Fibroblast of lung (primary cell): ENCODE measurements at regions not wholly inside any gene's neighbourhood (a gene's known extent, or its start where the extent isn't known, plus 50 kb on each side); places are given as distances from the start of the nearest gene placed in this dataset.

Source experiments
- DNase-seq, 2 donors: peaks; one replicate each; pipeline versions ENCODE4 v3.0.0 to v3.0.0-alpha.2; 2010; ENCODE audit warnings: low read depth in 2 of 2
- H2AFZ ChIP-seq: 2 replicates; pipeline ENCODE4 v1.5.1; 2012; ENCODE audit warnings: low read length, control low read depth, inconsistent platforms
- H3K27ac ChIP-seq: 2 replicates; pipeline ENCODE4 v1.5.1; 2011; ENCODE audit warnings: low read length, control low read depth; ENCODE audit not compliant: insufficient read depth
- H3K27me3 ChIP-seq: 2 replicates; pipeline ENCODE4 v1.5.1; 2011; ENCODE audit warnings: mild to moderate bottlenecking, low read length; ENCODE audit not compliant: control insufficient read depth, insufficient read depth
- H3K36me3 ChIP-seq: 2 replicates; pipeline ENCODE4 v1.5.1; 2011; ENCODE audit warnings: low read length; ENCODE audit not compliant: control insufficient read depth, insufficient read depth
- H3K4me1 ChIP-seq: 2 replicates; pipeline ENCODE4 v1.5.1; 2011; ENCODE audit warnings: low read length; ENCODE audit not compliant: control insufficient read depth, insufficient read depth; ENCODE audit errors: extremely low read depth
- H3K4me2 ChIP-seq: 2 replicates; pipeline ENCODE4 v1.5.1; 2011; ENCODE audit warnings: low read length, control low read depth; ENCODE audit not compliant: insufficient read depth; ENCODE audit errors: extremely low read depth
- H3K4me3 ChIP-seq, 4 experiments: fragments of 200-600 bp in 1 of 4; sonication (generic) in 1 of 4; replicated peaks in 1 of 4; 2 replicates each; pipeline ENCODE4 v1.5.1; 2011 to 2016; ENCODE audit warnings: low read length in 4 of 4, low read depth in 3 of 4, mild to moderate bottlenecking in 3 of 4, control low read depth in 2 of 4, inconsistent platforms in 1 of 4, mixed read lengths in 1 of 4; ENCODE audit not compliant: insufficient read depth in 1 of 4; ENCODE audit errors: control extremely low read depth in 1 of 4
- H3K79me2 ChIP-seq: 2 replicates; pipeline ENCODE4 v1.5.1; 2012; ENCODE audit warnings: mild to moderate bottlenecking, low read length, inconsistent platforms; ENCODE audit not compliant: control insufficient read depth, insufficient read depth
- H3K9ac ChIP-seq: 2 replicates; pipeline ENCODE4 v1.5.1; 2011; ENCODE audit warnings: mild to moderate bottlenecking, low read length, control low read depth; ENCODE audit not compliant: insufficient read depth
- H3K9me3 ChIP-seq: 2 replicates; pipeline ENCODE4 v1.5.1; 2012; ENCODE audit warnings: low read depth, low read length; ENCODE audit not compliant: control insufficient read depth, insufficient read depth
- H4K20me1 ChIP-seq: 2 replicates; pipeline ENCODE4 v1.5.1; 2011; ENCODE audit warnings: low read length; ENCODE audit not compliant: control insufficient read depth, insufficient read depth; ENCODE audit errors: extremely low read depth
- CTCF ChIP-seq, 2 donors: IDR thresholded peaks in 1 of 2; conservative IDR thresholded peaks in 1 of 2; 1 replicate in 1 of 2; 2 replicates in 1 of 2; pipeline ENCODE4 v1.5.1; 2011 to 2012; ENCODE audit warnings: low read length in 2 of 2, control low read depth in 1 of 2, inconsistent platforms in 1 of 2, low read depth in 1 of 2, mild to moderate bottlenecking in 1 of 2
- EZH2 ChIP-seq: IDR thresholded peaks from 2 replicates; pipeline ENCODE4 v1.5.1; 2012; ENCODE audit warnings: low read length, control low read depth, mild to moderate bottlenecking; ENCODE audit errors: missing control alignments

- H3K4me1 ChIP-seq, result no peaks in the 10 kb centered on the region
- peak in 1 of 2 donors; percentile 24 for DNase-seq
- H3K9me3 ChIP-seq, result no peaks in the 10 kb centered on the region
- no peak overlapping the region for H3K27ac ChIP-seq
- TF ChIP-seq CTCF (conservative IDR thresholded peaks at IDR 0.05 in 1 of 2, IDR thresholded peaks at IDR 0.05 in 1 of 2; ENCODE audit: low read depth in 1 of 2, low read length in 2 of 2) (no peak), EZH2 (no peak)
- no peak overlapping the region for H2AFZ ChIP-seq
- no peaks in the 10 kb centered on the region for H3K27me3 ChIP-seq
- H3K4me3 ChIP-seq, result no peak overlapping the region
- H4K20me1 ChIP-seq, result no peaks in the 10 kb centered on the region
- H3K9ac ChIP-seq, result no peak overlapping the region
- H3K36me3 ChIP-seq, result no peaks in the 10 kb centered on the region
- no peaks in the 10 kb centered on the region for H3K79me2 ChIP-seq
- no peak overlapping the region for H3K4me2 ChIP-seq
Measured at GRCh38 chr7:46613116-46613515, 692.0 kb upstream of the IGFBP3 start.

GRCh38 chr7:46611508-46611907 lies 690.4 kb upstream of the IGFBP3 start:
- H3K36me3 ChIP-seq, result no peaks in the 10 kb centered on the region
- H3K27me3 ChIP-seq, result no peaks in the 10 kb centered on the region
- no peak overlapping the region for H3K9ac ChIP-seq
- H3K4me2 ChIP-seq, result no peak overlapping the region
- TF ChIP-seq CTCF (conservative IDR thresholded peaks at IDR 0.05 in 1 of 2, IDR thresholded peaks at IDR 0.05 in 1 of 2; ENCODE audit: low read depth in 1 of 2, low read length in 2 of 2) (no peak), EZH2 (no peak)
- H3K27ac ChIP-seq, result no peak overlapping the region
- no peak overlapping the region for H2AFZ ChIP-seq
- no peaks in the 10 kb centered on the region for H3K4me1 ChIP-seq
- H3K79me2 ChIP-seq, result no peaks in the 10 kb centered on the region
- H4K20me1 ChIP-seq, result no peaks in the 10 kb centered on the region
- no peaks in the 10 kb centered on the region for H3K9me3 ChIP-seq
- DNase-seq, result no peak
- no peak overlapping the region for H3K4me3 ChIP-seq

GRCh38 chr7:46610746-46611145 lies 689.7 kb upstream of the IGFBP3 start:
- Histone ChIP-seq H3K4me2 (no peak overlapping the region), H3K4me1 (no peaks in the 10 kb centered on the region), H3K9me3 (no peaks in the 10 kb centered on the region), H3K27ac (no peak overlapping the region), H3K79me2 (no peaks in the 10 kb centered on the region), H3K36me3 (no peaks in the 10 kb centered on the region), H4K20me1 (no peaks in the 10 kb centered on the region), H3K9ac (no peak overlapping the region), H2AFZ (no peak overlapping the region), H3K4me3 (no peak overlapping the region), H3K27me3 (no peaks in the 10 kb centered on the region)
- DNase-seq, result peak in 1 of 2 donors; percentile 29
- TF ChIP-seq CTCF (conservative IDR thresholded peaks at IDR 0.05 in 1 of 2, IDR thresholded peaks at IDR 0.05 in 1 of 2; ENCODE audit: low read depth in 1 of 2, low read length in 2 of 2) (no peak), EZH2 (no peak)
